ENCODE measurements at regions not wholly inside any gene's neighbourhood (a gene's known extent, or its start where the extent isn't known, plus 50 kb on each side); places are given as distances from the start of the nearest gene placed in this dataset.

GRCh38 chr6:112780498-112781096 lies 433.5 kb downstream of the RFPL4B start:
- DNase-seq (ENCODE audit: low read depth, low spot score): peak; percentile 38
- POLR2A ChIA-PET: no interaction called here

GRCh38 chr6:112781241-112781640 lies 434.1 kb downstream of the RFPL4B start:
- ChIA-PET CTCF (interaction anchor here (0.9 to 1.2 kb wide), 4 partner anchors 9 to 1132 kb away, joined by 3 to 4 read pairs (median 3); no protein-coding TSS in a partner anchor), POLR2A (no interaction called here)
- H3K4me3 ChIP-seq (ENCODE audit: low read depth, low read length): no peak overlapping the region
- no peak for DNase-seq (ENCODE audit: low read depth, low spot score)
- no peak for TF ChIP-seq CTCF (IDR thresholded peaks at IDR 0.05; ENCODE audit: insufficient read depth, low read length, missing control alignments)

More at GRCh38 chr6:112780498-112781096, 433.5 kb downstream of the RFPL4B start:
- peak; percentile 49 for TF ChIP-seq CTCF (IDR thresholded peaks at IDR 0.05; ENCODE audit: insufficient read depth, low read length, missing control alignments)
- H3K4me3 ChIP-seq (ENCODE audit: low read depth, low read length): no peak overlapping the region
- CTCF ChIA-PET: no interaction called here

- no peak for TF ChIP-seq CTCF (IDR thresholded peaks at IDR 0.05; ENCODE audit: insufficient read depth, low read length, missing control alignments)
- ChIA-PET CTCF (no interaction called here), POLR2A (no interaction called here)
- no peak for DNase-seq (ENCODE audit: low read depth, low spot score)
- H3K4me3 ChIP-seq (ENCODE audit: low read depth, low read length): no peak overlapping the region
Observed at GRCh38 chr6:112785408-112785807, 438.3 kb downstream of the RFPL4B start.

- DNase-seq (ENCODE audit: low read depth, low spot score): no peak
- H3K4me3 ChIP-seq (ENCODE audit: low read depth, low read length): no peak overlapping the region
- no peak for TF ChIP-seq CTCF (IDR thresholded peaks at IDR 0.05; ENCODE audit: insufficient read depth, low read length, missing control alignments)
- ChIA-PET POLR2A (no interaction called here), CTCF (no interaction called here)
Observed at GRCh38 chr6:112786801-112787200, 439.7 kb downstream of the RFPL4B start.

GRCh38 chr6:112787371-112787770 lies 440.2 kb downstream of the RFPL4B start:
- no peak for TF ChIP-seq CTCF (IDR thresholded peaks at IDR 0.05; ENCODE audit: insufficient read depth, low read length, missing control alignments)
- ChIA-PET POLR2A (no interaction called here), CTCF (no interaction called here)
- DNase-seq (ENCODE audit: low read depth, low spot score): no peak
- no peak overlapping the region for H3K4me3 ChIP-seq (ENCODE audit: low read depth, low read length)

GRCh38 chr6:112795316-112795715 lies 448.2 kb downstream of the RFPL4B start:
- no peak for DNase-seq (ENCODE audit: low read depth, low spot score)
- no peak for TF ChIP-seq CTCF (IDR thresholded peaks at IDR 0.05; ENCODE audit: insufficient read depth, low read length, missing control alignments)
- ChIA-PET CTCF (no interaction called here), POLR2A (no interaction called here)
- H3K4me3 ChIP-seq (ENCODE audit: low read depth, low read length): no peak overlapping the region
